Osteoblast (primary cell): ENCODE measurements at regions not wholly inside any gene's neighbourhood (a gene's known extent, or its start where the extent isn't known, plus 50 kb on each side); places are given as distances from the start of the nearest gene placed in this dataset.

ENCODE experiments used
- DNase-seq: peaks from one replicate; pipeline ENCODE4 v3.0.0; 2011; ENCODE audit warnings: low spot score, mixed read lengths; ENCODE audit not compliant: insufficient read length; ENCODE audit errors: missing footprints
- H2AFZ ChIP-seq: 2 replicates; pipeline ENCODE4 v1.6.0; 2011; ENCODE audit warnings: mild to moderate bottlenecking, low read length
- H3K27ac ChIP-seq: 2 replicates; pipeline ENCODE4 v1.5.1; 2011; ENCODE audit warnings: mild to moderate bottlenecking, low read depth, low read length, moderate library complexity
- H3K27me3 ChIP-seq: 2 replicates; pipeline ENCODE4 v1.6.0; 2012; ENCODE audit warnings: mild to moderate bottlenecking, control low read depth, inconsistent platforms, low read length, moderate library complexity; ENCODE audit not compliant: insufficient read depth
- H3K36me3 ChIP-seq: 2 replicates; pipeline ENCODE4 v1.5.1; 2011; ENCODE audit warnings: mild to moderate bottlenecking, low read length, control low read depth, moderate library complexity; ENCODE audit not compliant: insufficient read depth
- H3K4me1 ChIP-seq: 2 replicates; pipeline ENCODE4 v1.5.1; 2011; ENCODE audit warnings: mild to moderate bottlenecking, low read length, control low read depth, moderate library complexity; ENCODE audit not compliant: insufficient read depth
- H3K4me2 ChIP-seq: 2 replicates; pipeline ENCODE4 v1.6.0; 2011; ENCODE audit warnings: mild to moderate bottlenecking, low read length; ENCODE audit not compliant: insufficient read depth
- H3K4me3 ChIP-seq: fragments of 200-600 bp; sonication (generic); 3 replicates; pipeline ENCODE4 v1.5.1; 2012; ENCODE audit warnings: mild to moderate bottlenecking, low read length, inconsistent platforms; ENCODE audit not compliant: insufficient read depth
- H3K79me2 ChIP-seq: 2 replicates; pipeline ENCODE4 v1.6.0; 2012; ENCODE audit warnings: mild to moderate bottlenecking, low read length, control low read depth, inconsistent platforms; ENCODE audit not compliant: insufficient read depth
- H3K9me3 ChIP-seq: 2 replicates; pipeline ENCODE4 v1.5.1; 2011; ENCODE audit warnings: low read depth, low read length, control low read depth
- H4K20me1 ChIP-seq: 2 replicates; pipeline ENCODE4 v1.6.0; 2012; ENCODE audit warnings: mild to moderate bottlenecking, low read length, control low read depth; ENCODE audit not compliant: insufficient read depth
- CTCF ChIP-seq: IDR thresholded peaks from 2 replicates; pipeline ENCODE4 v1.5.1; 2011; ENCODE audit warnings: mild to moderate bottlenecking, low read depth, low read length, moderate library complexity; ENCODE audit errors: extremely low read depth

GRCh38 chr2:63755965-63756364 is 85.7 kb upstream of the UGP2 start:
- Histone ChIP-seq H3K27ac (peak overlapping the region; percentile 7), H3K4me2 (peak overlapping the region; percentile 30)

GRCh38 chr2:63763391-63763941 is 78.2 kb upstream of the UGP2 start:
- Histone ChIP-seq H3K27me3 (no peaks in the 10 kb centered on the region), H3K4me1 (peaks cover 24% of the 10 kb centered on the region), H3K27ac (peak overlapping the region; percentile 69), H3K79me2 (no peaks in the 10 kb centered on the region), H4K20me1 (no peaks in the 10 kb centered on the region), H3K9me3 (peaks cover 2% of the 10 kb centered on the region), H3K36me3 (no peaks in the 10 kb centered on the region), H3K4me2 (peak overlapping the region; percentile 46), H2AFZ (no peak overlapping the region), H3K4me3 (no peak overlapping the region)
- TF ChIP-seq CTCF = no peak
- no peak for DNase-seq

More at GRCh38 chr2:63755965-63756364, 85.7 kb upstream of the UGP2 start:
- no peaks in the 10 kb centered on the region for H3K27me3 ChIP-seq
- H3K4me3 ChIP-seq = no peak overlapping the region
- peaks cover 21% of the 10 kb centered on the region for H3K4me1 ChIP-seq
- no peaks in the 10 kb centered on the region for H3K79me2 ChIP-seq
- H3K9me3 ChIP-seq = no peaks in the 10 kb centered on the region
- DNase-seq = peak; percentile 81
- no peaks in the 10 kb centered on the region for H3K36me3 ChIP-seq
- H2AFZ ChIP-seq = no peak overlapping the region
- H4K20me1 ChIP-seq = no peaks in the 10 kb centered on the region
- TF ChIP-seq CTCF = no peak

GRCh38 chr2:63764630-63765029 is 77.1 kb upstream of the UGP2 start:
- no peaks in the 10 kb centered on the region for H4K20me1 ChIP-seq
- no peaks in the 10 kb centered on the region for H3K79me2 ChIP-seq
- H3K4me3 ChIP-seq = no peak overlapping the region
- peak overlapping the region; percentile 69 for H3K27ac ChIP-seq
- peaks cover 24% of the 10 kb centered on the region for H3K4me1 ChIP-seq
- no peak for DNase-seq
- no peaks in the 10 kb centered on the region for H3K27me3 ChIP-seq
- H3K4me2 ChIP-seq = no peak overlapping the region
- peak overlapping the region; percentile 20 for H2AFZ ChIP-seq
- TF ChIP-seq CTCF = no peak
- H3K36me3 ChIP-seq = no peaks in the 10 kb centered on the region
- peaks cover 2% of the 10 kb centered on the region for H3K9me3 ChIP-seq

- Histone ChIP-seq H3K27ac (no peak overlapping the region), H3K9me3 (peaks cover 2% of the 10 kb centered on the region), H3K4me1 (peaks cover 24% of the 10 kb centered on the region), H3K4me2 (no peak overlapping the region), H2AFZ (peak overlapping the region; percentile 20), H3K4me3 (no peak overlapping the region), H3K36me3 (no peaks in the 10 kb centered on the region), H3K79me2 (no peaks in the 10 kb centered on the region), H3K27me3 (no peaks in the 10 kb centered on the region), H4K20me1 (no peaks in the 10 kb centered on the region)
- no peak for DNase-seq
- no peak for TF ChIP-seq CTCF
These were observed 76.6 kb upstream of the UGP2 start for GRCh38 chr2:63765117-63765516.
